ENCODE measurements at regions not wholly inside any gene's neighbourhood (a gene's known extent, or its start where the extent isn't known, plus 50 kb on each side); places are given as distances from the start of the nearest gene placed in this dataset.

GRCh38 chr4:65983061-65983460 is 312.8 kb upstream of the EPHA5 start:
- no peak for DNase-seq

DNA sequence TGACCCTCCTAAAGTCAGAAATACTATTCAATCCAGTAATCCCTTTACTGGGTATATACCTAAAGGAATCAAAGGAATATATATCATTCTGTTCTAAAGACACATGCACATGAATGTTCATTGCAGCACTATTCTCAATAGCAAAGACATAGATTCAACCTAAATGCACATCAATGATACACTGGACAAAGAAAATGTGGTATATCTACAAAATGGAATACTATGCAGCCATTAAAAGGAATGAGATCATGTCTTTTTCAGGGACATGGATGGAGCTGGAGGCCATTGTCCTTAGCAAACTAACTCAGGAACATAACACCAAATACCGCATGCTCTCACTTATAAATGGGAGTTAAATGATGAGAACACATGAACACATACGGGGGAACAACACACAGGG is 306.0 kb upstream of the EPHA5 start:
- DNase-seq: no peak

DNA sequence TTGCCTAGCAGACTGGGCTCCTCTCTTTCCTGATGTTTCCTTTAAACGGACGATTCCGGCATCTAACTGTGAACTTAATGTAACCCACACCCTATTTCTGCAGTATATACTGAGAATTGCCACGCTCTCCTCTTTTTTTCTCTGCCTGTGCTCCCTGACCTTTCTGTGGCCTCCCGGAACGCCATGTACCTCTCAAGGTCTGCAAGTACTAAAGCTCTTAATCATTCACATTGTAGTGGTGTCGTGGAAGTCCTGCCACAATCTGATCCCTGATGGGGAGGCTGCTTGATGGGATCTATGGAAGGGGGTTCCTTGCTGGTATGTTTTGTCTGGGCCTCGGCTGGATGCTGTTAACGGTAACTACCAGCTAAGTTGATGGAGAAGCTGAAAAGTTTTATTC is 302.9 kb upstream of the EPHA5 start:
- no peak for DNase-seq

- no peak for DNase-seq
Measured at GRCh38 chr4:65971686-65972085, 301.4 kb upstream of the EPHA5 start.

GRCh38 chr4:65968831-65969558 is 298.7 kb upstream of the EPHA5 start:
- no peak for DNase-seq

DNA sequence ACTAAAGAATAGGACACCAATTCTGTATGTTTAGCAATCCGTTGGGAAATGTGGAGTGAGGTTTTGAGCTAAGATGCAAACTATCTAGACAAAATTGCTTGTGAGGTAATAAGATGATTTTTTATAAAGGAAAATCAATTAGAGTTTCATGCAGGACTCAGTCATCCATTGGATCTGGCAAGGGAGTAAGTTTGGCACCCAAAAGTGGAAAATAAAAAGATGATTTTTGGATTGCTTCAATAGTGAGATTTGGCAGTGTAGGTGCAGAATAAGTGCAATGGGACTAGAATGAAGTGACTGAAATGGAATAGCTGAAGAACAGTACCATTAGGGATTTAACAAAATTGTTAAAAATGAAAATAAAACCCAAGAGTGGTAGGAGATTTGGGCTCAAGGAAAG is 290.5 kb upstream of the EPHA5 start:
- no peak for DNase-seq

GRCh38 chr4:65954416-65954815 is 284.1 kb upstream of the EPHA5 start:
- DNase-seq: no peak

GRCh38 chr4:65951177-65951576 is 280.9 kb upstream of the EPHA5 start:
- DNase-seq: no peak

- DNase-seq: peak; percentile 1
Measured at GRCh38 chr4:65943076-65943475, 272.8 kb upstream of the EPHA5 start.

GRCh38 chr4:65924843-65925242 is 254.6 kb upstream of the EPHA5 start:
- DNase-seq: no peak

DNA sequence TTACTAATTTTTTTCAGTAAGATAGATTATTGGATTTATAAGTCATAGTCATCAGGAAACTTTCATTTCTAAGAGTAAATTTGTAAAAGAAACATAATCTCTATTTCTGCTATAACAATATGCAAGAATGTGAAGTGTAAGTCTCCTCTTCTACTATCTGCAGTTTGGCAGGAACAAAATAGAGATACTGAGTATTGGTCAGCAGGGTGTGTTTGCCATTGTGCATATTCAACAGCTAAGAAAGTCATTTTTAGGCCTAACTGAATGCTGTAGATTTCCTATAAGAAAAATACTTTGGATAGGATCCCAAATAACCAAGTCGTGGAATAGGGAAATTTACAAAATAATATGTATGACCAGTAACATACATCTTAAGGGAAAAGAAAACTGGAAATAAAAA is 253.3 kb upstream of the EPHA5 start:
- no peak for DNase-seq

- DNase-seq: no peak
Measured at GRCh38 chr4:65921180-65921579, 250.9 kb upstream of the EPHA5 start.

DNA sequence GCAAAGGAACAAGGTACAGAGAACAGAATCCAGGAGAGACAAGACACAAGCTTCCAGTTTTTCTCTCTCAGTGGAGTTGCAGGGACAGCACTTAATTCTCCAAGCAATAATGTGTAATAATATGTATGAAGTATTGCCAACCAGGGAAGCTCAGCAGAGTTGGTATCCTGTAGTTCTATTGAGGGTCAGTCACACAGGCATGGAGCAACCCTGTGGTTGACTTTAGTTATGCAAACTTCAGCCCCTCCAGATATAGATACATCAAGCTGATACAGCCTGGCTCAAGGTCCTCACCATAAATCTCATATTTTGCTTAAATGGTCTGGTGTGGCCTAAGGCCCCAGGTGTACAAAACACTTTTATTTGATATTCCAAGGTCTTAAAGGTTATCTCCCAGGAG is 248.6 kb upstream of the EPHA5 start:
- DNase-seq: no peak

GRCh38 chr4:65918212-65918611 is 247.9 kb upstream of the EPHA5 start:
- DNase-seq: peak; percentile 62

- DNase-seq: no peak
Measured at GRCh38 chr4:65917486-65917885, 247.2 kb upstream of the EPHA5 start.

GRCh38 chr4:65911720-65912119 is 241.4 kb upstream of the EPHA5 start:
- no peak for DNase-seq

DNA sequence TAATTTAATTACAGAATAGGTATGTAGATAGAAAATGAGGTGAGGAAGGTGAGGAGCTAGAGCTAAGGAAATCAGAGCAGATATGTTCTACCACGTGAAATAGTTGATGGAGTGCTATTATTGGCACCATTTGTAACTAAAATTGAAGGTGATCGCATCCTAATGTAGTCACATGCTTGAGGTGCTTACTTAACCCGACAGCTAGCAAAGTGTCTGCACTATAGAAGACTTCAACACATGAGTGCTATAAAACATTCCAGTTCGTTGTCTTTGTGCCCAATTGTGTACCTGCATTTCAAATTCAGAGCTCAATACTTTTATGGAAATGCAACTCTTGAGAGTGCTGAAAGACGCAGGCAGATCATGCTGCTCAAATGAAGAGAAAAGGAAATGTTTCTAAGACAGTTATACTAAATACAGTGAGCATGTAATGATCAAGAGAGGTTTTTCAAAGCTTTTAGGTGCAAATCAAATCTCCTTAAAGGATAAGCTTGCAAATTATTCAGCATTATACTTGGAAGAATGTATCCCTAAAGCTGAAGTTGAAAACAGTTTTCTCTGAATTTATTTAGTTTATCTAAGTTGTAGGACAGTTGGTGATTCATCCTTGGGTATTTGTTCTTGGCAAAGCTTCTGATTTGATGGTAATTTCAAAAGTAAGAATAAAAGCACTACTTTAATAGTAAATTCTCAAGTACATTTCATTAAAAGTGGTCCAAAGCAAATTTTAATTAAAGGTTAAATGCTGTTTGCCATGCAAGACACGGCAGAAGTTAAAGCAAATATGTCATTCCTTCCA is 223.9 kb upstream of the EPHA5 start:
- DNase-seq: no peak

- DNase-seq: no peak
Measured at GRCh38 chr4:65893271-65893670, 223.0 kb upstream of the EPHA5 start.

DNA sequence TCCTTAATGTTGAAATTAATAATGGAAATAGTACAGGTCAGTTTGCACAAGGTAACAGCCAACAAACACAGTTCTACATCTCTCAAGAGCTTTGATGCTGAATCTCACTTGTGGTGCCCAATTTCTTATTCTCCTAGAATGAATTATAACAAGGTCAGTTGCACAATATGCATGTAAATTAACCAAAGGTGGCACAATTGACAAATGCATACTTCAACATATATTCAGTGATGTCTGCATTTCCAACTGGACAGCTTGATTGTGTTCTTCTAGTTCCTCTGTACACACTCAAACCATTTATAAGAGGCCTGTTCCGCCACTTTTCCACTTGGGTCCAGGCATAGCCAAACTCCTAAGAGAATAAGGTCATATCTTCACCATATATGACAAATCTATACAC is 210.3 kb upstream of the EPHA5 start:
- no peak for DNase-seq

- no peak for DNase-seq
Measured at GRCh38 chr4:65868096-65868824, 198.0 kb upstream of the EPHA5 start.

DNA sequence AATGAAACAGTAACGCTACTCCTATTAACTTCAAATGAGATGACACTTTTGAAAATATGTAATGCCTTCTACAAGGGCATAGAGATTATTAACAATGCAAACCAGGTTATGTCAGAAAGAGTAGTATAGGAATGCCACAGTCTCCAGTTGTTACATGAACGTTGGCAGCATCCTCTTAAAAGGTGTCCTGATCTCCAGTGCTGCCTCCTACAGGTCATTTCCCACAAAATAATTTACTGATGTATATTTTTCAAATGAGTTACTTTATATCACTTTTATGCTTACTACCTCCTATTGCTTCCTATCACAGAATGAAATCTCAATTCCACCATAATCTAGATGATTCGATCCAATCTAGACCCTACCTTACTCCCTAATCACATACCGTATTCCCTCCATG is 195.2 kb upstream of the EPHA5 start:
- no peak for DNase-seq

- DNase-seq: no peak
Measured at GRCh38 chr4:65861993-65862392, 191.7 kb upstream of the EPHA5 start.

DNA sequence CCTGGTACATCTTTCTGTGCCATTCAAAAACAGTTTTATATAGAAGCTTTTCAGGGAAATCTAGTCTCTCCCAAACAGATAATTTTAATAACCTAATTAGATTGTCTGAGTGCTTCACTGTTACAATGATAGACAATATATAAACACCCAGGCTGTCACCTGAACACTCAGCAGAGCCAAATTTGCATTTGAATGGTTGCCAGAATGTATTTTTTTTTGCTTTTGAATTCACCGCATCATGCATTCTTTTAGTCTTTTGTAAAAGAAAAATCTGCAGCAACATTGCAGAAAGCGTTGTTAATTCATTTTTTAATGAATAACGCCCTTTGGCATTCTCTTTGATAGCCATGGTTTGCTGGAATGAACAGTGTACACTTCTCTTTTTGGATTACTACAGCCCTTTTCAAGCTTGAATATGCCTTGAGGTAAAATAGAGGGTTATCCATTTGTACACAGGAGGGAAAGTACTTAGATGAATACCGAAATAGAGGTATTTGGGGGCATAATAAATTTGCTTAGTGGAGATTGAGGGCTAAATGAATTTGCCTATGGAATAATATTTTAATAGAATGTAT is 175.0 kb upstream of the EPHA5 start:
- DNase-seq: peak; percentile 9
